Dedifferentiated amniotic fluid mesenchymal stem cell (primary cell): ENCODE measurements at regions not wholly inside any gene's neighbourhood (a gene's known extent, or its start where the extent isn't known, plus 50 kb on each side); places are given as distances from the start of the nearest gene placed in this dataset.

Experiments
- DNase-seq: peaks from one replicate; pipeline ENCODE4 v3.0.0-alpha.2; 2016; ENCODE audit errors: extremely low spot score

GRCh38 chr6:113562248-113562647, 294.9 kb upstream of the MARCKS start:
- no peak for DNase-seq

GRCh38 chr6:113564371-113565171, 292.6 kb upstream of the MARCKS start:
- peak; percentile 95 for DNase-seq

- no peak for DNase-seq
Observed at GRCh38 chr6:113565306-113565705, 291.8 kb upstream of the MARCKS start.

- no peak for DNase-seq
Observed at GRCh38 chr6:113570161-113570560, 287.0 kb upstream of the MARCKS start.

GRCh38 chr6:113570641-113571040, 286.5 kb upstream of the MARCKS start:
- no peak for DNase-seq

- no peak for DNase-seq
Observed at GRCh38 chr6:113574147-113574546, 283.0 kb upstream of the MARCKS start.

GRCh38 chr6:113576310-113576709, 280.8 kb upstream of the MARCKS start:
- DNase-seq = no peak

GRCh38 chr6:113578691-113579090, 278.5 kb upstream of the MARCKS start:
- no peak for DNase-seq

- no peak for DNase-seq
Observed at GRCh38 chr6:113584767-113585166, 272.4 kb upstream of the MARCKS start.

- no peak for DNase-seq
Observed at GRCh38 chr6:113585246-113585645, 271.9 kb upstream of the MARCKS start.

- peak; percentile 59 for DNase-seq
Observed at GRCh38 chr6:113586413-113587077, 270.6 kb upstream of the MARCKS start.

- no peak for DNase-seq
Observed at GRCh38 chr6:113587078-113587699, 270.0 kb upstream of the MARCKS start.

GRCh38 chr6:113588646-113589045, 268.5 kb upstream of the MARCKS start:
- DNase-seq = no peak

GRCh38 chr6:113591896-113592827, 265.0 kb upstream of the MARCKS start:
- DNase-seq = no peak

GRCh38 chr6:113594726-113595125, 262.4 kb upstream of the MARCKS start:
- DNase-seq = no peak

- peak; percentile 94 for DNase-seq
Observed at GRCh38 chr6:113595911-113596376, 261.2 kb upstream of the MARCKS start.

- no peak for DNase-seq
Observed at GRCh38 chr6:113596387-113597230, 260.5 kb upstream of the MARCKS start.

- no peak for DNase-seq
Observed at GRCh38 chr6:113597231-113597583, 259.9 kb upstream of the MARCKS start.

- DNase-seq = no peak
Observed at GRCh38 chr6:113598786-113599185, 258.4 kb upstream of the MARCKS start.

- no peak for DNase-seq
Observed at GRCh38 chr6:113599444-113599843, 257.7 kb upstream of the MARCKS start.
